ENCODE measurements at regions not wholly inside any gene's neighbourhood (a gene's known extent, or its start where the extent isn't known, plus 50 kb on each side); places are given as distances from the start of the nearest gene placed in this dataset.

DNA sequence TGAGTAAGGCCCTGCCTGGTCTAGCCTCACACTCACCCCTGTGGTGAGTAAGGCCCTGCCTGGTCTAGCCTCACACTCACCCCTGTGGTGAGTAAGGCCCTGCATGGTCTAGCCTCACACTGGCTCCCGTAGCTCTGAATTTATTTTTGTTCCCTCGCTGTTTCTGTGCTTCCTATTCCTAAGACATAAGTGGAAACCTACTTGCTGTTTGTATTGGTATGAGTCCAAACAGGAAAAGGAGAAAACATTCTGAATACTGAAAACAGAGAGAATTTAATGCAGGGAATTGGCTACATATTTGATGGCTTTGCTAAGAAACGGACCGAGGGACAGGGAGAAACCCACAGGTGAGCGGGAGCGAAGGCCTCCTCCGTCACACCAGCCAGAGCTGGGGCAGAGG, 267.8 kb downstream of the FOXL1 start:
- TF ChIP-seq, protein P1, sequence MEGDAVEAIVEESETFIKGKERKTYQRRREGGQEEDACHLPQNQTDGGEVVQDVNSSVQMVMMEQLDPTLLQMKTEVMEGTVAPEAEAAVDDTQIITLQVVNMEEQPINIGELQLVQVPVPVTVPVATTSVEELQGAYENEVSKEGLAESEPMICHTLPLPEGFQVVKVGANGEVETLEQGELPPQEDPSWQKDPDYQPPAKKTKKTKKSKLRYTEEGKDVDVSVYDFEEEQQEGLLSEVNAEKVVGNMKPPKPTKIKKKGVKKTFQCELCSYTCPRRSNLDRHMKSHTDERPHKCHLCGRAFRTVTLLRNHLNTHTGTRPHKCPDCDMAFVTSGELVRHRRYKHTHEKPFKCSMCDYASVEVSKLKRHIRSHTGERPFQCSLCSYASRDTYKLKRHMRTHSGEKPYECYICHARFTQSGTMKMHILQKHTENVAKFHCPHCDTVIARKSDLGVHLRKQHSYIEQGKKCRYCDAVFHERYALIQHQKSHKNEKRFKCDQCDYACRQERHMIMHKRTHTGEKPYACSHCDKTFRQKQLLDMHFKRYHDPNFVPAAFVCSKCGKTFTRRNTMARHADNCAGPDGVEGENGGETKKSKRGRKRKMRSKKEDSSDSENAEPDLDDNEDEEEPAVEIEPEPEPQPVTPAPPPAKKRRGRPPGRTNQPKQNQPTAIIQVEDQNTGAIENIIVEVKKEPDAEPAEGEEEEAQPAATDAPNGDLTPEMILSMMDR (IDR thresholded peaks at IDR 0.05; ENCODE audit: insufficient read depth, missing control alignments): no peak
- no peak for FAIRE-seq
- DNase-seq (ENCODE audit: insufficient read length, low spot score): no peak

DNA sequence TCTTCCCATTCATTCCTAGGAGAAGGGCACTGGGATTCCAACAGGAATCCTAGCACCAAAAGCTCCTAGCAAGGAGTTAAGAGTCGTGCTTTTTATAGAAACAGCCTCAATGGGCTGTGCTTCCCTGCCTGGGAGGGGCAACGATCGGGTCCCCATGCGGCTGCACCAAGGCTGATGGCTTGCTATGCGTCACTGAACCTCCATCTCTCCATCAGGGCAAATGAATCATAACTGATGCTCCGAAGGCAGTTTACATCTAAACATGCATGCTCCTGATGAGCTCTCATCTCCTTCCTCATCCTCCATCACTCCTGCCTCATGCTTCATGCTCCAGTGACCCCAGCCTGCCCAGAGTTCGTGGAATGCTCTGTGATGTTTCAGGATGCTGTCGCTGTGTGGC, 270.5 kb downstream of the FOXL1 start:
- FAIRE-seq: no peak
- TF ChIP-seq, protein P1 (IDR thresholded peaks at IDR 0.05; ENCODE audit: insufficient read depth, missing control alignments): no peak
- DNase-seq (ENCODE audit: insufficient read length, low spot score): no peak

DNA sequence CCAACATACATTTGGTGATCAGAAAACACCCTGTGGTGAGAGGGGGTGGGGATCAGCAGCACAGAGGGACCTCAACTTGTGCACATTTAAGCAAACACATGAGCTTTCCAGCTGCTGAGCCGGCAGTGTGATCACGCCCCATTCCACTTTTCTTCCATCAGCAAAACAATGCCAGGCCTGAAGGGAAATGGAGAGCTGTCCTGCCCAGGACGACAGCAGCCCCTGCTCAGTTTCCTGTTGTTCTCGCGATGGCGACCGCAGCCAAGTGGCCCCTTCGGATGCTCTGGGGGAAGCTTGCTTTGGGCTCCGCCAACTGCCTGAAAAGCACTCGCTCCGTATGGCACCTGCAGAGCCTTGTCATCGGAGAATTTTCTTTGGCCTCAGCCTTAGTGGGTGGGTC, 272.3 kb downstream of the FOXL1 start:
- FAIRE-seq (no peak), DNase-seq (ENCODE audit: insufficient read length, low spot score) (no peak)
- TF ChIP-seq, protein P1 (IDR thresholded peaks at IDR 0.05; ENCODE audit: insufficient read depth, missing control alignments): no peak

DNA sequence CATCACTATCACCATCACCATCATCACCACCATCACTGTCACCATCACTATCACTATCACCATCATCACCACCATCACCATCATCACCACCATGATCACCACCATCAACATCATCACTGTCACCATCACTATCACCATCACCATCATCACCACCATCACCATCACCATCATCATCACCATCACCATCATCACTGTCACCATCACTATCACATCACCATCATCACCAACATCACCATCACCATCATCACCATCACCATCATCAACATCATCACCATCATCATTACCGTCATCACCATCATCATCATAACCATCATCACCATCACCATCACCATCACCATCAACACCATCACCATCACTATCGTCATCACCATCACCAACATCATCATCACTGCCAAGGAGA, 273.8 kb downstream of the FOXL1 start:
- TF ChIP-seq, protein P1 (IDR thresholded peaks at IDR 0.05; ENCODE audit: insufficient read depth, missing control alignments): no peak
- no peak for DNase-seq (ENCODE audit: insufficient read length, low spot score)
- FAIRE-seq: no peak

DNA sequence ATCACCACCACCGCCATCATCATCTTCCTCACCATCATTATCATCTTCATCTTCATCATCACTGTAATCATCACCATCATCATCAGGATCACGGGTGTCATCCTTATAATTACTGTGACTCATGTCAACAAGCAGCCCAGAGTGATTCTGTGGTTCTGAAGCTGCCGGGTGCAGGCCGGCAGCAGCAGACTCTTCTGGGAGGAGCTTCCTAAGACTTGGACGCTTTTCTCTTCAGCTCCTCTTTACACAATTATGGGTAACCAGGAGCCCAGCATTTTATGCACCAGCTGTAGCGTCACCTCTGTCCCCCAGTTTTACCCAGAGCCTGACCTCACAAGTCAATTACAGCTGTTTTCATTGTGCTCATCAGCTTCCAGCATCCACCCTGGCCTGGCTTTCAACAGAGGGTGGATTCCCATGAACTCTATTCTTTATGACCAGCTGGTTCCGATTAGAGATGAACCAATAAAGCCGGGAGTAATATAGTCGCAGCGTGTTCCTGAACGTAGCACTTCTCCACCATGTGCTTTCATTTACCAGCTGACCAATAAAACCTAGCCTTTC, 275.8 kb downstream of the FOXL1 start:
- DNase-seq (ENCODE audit: insufficient read length, low spot score): no peak
- TF ChIP-seq, protein P1 (IDR thresholded peaks at IDR 0.05; ENCODE audit: insufficient read depth, missing control alignments): no peak
- FAIRE-seq: no peak

DNA sequence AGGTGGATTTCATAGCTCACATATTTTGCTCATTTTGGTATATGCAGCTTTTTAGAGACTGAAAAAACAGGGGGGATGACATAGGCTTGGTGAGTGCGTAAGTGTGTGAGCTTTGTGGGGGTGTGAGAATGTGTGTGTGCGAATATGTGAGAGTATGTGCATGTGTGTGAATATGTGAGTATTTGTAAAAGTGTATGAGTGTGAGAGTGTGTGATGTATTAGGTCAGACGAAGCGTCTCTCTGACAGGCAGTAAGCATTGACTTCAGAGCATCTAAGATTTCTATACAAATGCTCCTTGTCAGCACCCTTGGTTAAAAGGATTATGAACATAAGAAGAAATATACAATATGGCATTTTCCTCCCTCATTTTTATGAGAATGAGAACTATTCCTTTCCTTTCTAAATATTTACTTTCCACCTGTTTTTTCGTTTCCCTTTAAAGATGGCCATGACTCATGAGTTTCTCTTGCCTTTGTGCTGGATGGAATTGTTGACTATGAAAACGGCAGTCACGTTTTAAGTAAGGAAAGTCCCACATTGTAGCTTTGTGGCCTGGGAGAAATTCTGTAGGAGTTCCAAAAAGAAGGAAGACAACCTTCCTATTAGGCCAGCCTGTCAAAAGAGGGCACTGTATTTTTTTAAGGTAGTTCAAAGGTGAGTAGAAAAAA, 276.4 kb downstream of the FOXL1 start:
- FAIRE-seq (no peak), DNase-seq (ENCODE audit: insufficient read length, low spot score) (no peak)
- TF ChIP-seq, protein P1 (IDR thresholded peaks at IDR 0.05; ENCODE audit: insufficient read depth, missing control alignments): no peak

DNA sequence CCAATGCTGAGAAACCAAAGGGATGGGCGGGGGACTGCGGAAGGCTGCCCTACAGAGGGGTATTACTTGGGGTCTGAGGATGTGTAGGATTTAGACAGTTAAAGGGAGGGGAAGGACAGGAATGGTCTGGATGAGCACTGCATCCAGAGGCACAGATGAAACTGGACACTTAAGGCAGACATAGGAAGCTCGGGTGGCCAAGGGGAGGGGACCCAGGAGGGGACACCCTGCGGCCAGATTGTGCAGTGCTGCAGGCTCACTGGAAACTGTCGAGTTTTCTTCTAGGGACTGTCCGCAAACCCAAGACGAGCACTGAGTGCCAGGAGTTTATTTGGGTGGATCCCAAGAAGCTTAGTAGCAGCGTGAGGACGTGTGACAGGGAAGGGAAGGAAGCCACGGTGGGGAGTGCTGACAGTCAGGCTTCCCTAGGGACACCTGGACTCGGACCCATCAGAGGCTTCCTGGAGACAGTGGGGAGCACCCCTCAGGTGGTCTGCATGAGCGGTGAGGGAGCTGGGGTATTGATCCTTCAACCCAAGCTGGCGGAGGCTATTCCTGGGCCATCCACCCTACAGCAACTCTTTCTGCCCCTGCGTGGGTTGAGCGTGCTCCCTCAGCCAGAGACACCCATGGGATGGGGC, 278.7 kb downstream of the FOXL1 start:
- TF ChIP-seq, protein P1 (IDR thresholded peaks at IDR 0.05; ENCODE audit: insufficient read depth, missing control alignments): no peak
- no peak for DNase-seq (ENCODE audit: insufficient read length, low spot score)
- FAIRE-seq: no peak

Data from D721Med (cell line).